HS-27A (cell line): ENCODE measurements at regions not wholly inside any gene's neighbourhood (a gene's known extent, or its start where the extent isn't known, plus 50 kb on each side); places are given as distances from the start of the nearest gene placed in this dataset.
"Not testable (repeated sequence)": the region's sequence is repeated elsewhere in the genome, so short reads cannot be mapped to it uniquely, and the experiment has no call there.

Experiments
- DNase-seq: peaks from one replicate; pipeline ENCODE4 v3.0.0-alpha.2; 2012; ENCODE audit warnings: low read depth, missing footprints

DNA sequence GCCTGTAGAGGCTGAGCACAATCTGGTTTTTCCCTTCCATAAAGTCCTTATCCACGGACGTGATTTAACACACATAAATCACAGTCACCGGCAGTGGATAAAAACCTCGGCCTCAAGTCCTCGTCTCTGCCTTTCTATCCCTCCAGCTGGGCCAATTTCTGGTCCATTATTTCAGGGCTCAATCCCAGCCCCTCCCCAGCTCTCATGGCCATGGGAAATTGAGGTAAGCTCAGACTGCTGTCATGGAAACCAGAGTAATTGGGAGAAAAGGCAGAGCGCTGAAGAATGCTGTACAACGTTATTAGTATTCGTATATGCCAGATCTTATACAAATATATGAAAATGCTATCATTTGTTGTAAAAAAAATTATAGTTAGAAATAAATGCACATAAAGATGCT is 86.2 kb upstream of the USP29 start:
- no peak for DNase-seq

DNA sequence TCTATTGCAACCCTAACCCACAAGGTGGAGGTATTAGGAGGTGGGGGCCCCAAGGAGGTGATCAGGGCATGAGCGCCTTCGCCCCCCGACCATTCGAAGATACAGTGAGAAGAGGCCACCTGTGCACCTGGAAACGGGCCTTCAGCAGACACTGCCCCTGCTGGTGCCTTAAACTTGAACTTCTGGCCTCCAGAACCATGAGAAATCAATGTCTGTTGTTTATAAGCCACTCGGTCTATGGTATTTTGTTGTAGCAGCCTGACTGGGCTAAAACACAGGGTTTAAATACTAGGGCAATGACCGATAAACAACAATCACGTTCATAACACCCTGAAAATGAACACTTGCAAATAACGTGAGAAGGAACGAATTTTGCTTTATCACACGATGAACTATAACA is 85.2 kb upstream of the USP29 start:
- no peak for DNase-seq

DNA sequence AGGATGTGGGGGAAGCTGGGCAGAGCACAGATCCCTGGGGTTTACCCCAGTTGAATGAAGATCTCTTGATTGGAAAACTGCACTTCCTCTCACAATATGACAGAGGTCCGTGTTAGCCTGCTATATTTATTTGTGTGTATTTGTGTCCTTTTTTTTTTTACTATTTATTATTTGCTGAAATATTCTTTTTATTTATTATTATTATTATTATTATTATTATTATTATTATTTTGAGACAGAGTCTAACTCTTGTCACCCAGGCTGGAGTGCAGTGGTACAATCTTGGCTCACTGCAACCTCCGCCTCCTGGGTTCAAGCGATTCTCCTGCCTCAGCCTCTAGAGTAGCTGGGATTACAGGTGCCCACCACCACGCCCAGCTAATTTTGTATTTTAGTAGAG is 84.0 kb upstream of the USP29 start:
- not testable (repeated sequence) for DNase-seq

DNA sequence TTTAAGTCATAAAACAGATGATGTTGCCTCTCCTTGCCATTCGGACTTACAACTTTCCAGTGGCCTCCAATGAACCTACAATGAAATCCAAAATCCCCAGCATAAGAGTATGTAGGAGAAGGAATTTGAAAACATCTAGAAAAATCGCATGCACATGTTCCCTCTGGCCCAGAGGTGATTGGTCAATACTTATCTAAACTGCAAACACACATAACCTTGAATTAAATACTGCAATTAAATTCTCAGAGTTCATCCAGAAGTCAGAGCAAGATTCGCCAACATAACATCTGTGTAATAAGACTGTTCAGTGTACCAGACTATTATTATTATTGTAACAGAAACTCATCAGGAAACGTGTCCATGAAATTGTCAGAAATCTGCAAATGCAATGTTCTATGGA is 82.2 kb upstream of the USP29 start:
- no peak for DNase-seq

DNA sequence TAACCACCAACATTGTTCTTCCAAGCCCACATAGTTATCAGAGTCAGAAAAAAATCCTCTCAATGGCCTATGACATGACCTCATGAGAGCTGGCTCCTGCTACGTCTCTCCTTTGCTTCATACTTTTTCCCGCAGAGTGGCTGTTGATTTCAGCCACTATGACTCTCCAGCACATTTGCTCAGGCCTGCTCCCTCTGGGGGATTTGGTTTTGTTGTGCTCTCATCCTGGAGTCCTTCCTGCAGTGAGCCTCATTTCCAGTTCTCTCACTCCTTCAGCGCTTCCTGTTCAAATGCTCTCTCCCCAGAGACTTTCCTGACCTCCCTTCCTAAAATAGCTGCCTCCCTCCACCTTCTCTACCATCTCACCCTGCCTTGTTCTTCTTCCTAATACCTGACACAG is 72.0 kb upstream of the USP29 start:
- no peak for DNase-seq

DNA sequence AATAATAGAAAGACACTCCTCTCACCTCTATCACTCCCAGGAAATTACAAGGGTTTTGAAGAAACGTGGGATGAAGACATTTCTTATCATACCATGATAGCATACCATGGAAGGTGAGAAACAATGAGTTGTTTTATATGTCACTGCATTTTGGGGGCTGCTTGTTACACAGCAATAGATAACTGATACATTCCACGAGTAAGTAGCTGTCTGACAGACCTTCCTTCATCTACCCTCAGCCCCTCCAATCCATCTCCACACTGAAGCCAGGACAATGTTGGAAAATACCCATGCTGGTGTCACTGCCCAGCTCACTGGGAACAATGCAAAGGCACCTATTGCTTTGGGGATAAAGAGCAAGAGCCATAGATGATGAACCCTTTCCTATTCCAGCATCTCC is 68.9 kb upstream of the USP29 start:
- no peak for DNase-seq

DNA sequence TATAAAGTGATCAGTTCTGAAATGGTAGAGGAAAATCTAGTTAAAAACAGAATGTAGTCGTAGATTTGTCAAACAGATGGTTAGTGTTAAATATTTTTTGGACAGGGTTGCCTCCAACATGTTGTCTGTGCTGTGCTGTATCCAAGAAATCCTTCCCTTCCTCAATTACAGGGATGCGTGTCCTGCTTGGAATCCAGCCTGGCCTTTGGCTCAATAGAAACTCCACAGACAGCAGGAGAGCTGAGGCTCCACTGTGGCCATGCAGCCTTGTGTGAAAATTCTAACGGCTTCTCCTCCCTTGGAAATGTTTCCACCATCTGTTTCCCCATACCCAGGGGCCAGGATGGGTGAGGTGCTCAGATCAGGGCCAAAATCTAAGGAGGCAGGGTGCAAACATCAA is 67.7 kb upstream of the USP29 start:
- no peak for DNase-seq

DNA sequence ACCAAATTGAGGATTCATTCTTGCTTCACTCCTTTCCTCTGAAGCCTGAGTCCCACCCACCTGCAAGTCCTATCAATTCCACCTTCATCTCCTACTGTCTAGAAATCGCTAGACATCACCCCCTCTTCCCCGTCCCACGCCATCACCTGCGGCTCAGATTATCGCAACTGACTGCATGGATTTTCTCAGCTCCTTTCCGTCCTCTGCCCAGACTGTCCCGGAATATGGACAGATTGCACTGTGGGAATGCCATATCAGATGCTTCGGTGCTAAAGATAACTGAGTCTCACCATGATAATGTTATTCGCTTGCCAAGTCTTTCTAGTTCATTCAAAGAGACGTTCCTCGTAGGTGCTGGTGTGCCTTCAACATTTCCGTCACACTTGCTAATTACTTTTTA is 66.4 kb upstream of the USP29 start:
- DNase-seq, result no peak

DNA sequence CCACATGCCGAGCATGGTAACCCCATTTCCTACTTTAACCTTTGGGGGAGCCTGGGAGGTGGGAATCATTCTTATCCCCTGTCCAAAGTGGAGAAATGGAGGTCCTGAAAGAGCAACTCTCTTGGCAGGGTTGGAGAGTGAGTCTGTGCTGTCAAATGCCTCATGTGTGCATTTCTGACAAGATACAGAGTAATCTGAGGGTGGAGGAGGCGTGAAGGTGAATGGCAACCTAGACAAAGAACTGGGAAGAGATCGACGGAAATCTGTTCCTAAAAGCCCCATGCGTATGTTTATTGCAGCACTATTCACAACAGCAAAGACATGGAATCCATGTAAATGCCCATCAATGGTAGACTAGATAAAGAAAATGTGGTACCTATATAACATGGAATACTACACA is 63.8 kb upstream of the USP29 start:
- no peak for DNase-seq

DNA sequence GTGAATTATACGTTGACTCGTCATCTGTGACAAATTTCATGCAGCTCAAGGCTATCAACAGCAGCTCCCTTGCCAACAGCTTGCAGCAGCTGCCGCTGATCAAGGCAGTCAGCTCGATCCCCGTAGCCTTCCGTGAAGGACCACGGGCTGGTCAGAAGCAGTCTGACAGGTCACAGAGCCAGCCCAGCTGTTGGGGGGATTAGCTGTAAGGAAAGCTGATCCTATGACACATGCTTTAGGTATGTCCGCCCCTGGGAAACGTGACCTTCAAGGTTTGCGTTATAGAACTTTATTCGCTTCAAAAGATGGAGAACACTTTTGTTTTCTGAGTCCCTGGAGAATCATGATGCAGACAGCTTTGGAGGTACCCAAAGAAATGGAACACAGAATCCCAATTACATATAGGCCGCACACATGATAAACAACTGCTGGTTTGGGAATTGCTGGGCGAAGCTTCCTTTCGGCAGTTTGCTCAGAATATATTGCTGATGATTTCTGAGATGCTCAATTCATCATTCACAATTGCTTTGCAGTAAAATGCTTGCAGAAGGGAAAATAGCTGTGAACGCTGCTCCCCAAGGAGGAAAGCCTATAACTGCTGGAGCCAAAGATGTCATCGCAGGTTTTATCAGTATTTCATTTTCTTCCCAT is 62.6 kb upstream of the USP29 start:
- peak; percentile 11 for DNase-seq

DNA sequence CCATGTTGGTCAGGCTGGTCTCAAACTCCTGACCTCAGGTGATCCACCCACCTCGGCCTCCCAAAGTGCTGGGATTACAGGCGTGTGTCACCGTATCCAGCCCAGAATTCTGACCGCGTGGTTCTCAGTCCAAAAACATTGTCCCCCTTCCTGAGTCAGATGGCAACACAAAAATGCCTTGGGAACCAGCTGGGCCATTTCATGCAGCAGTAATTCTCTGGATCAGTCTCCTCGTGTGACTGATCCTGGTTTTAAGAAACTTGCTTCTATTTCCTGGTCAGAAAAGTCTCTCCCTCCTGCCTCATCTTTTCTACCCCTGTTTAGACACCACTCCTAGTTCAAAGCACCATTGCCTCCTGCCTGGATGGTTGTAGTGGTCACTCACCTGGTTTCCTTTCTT is 60.9 kb upstream of the USP29 start:
- DNase-seq, result no peak

DNA sequence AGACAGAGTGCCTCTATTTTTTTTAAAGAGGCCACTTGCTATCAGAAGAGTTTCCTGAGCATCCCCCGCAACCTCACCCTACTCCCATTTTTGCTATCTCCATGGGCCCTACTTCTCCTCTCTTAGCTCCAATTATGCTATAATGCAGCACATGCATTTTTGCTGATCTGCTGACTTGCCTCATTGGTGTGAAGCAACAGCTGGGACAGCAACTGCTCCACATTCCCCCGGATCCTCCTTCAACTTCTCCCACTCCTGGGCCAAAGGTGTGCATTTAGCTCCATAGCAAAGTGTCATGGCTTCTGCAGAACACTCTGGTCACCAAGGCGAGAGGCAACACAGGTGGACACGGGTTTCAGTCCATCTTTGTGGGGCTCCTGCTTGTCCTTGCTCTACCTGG is 56.7 kb upstream of the USP29 start:
- no peak for DNase-seq

DNA sequence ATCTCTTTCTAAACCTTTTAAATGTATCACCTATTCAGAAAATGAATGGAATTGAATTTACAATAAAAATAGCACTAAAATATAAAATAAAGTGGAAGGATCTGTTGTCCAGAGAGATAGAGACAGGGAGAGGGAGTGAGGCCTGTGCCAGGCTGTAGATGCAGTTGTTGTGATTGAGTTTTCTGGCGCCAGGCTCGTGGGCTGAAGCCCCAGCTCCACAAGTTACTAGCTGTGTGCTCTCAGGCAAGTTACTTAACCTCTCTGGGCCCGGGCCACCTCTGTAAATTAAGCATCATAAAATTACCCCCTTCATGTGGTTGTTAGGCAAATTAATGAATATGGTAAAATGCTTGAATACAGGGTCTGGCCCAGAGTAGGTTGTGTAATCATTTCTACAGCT is 52.3 kb upstream of the USP29 start:
- no peak for DNase-seq

DNA sequence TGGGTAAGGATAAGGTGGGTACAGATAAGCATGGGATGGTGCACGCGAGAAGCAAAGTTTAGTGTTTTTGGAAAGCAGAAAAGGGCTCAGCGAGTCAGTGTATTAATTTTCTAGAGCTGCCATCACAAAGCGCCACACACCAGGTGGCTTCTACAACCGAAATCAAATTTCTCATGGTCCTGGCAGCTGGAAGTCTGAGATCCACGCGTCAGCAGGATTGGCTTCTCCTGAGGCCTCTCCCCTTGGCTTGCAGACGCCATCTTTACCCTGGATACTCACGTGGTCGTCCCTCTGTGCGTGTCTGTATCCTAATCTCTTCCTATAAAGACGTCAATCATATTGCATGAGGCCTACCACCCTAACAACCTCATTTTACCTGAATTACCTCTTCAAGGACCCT is 51.5 kb upstream of the USP29 start:
- DNase-seq, result no peak

DNA sequence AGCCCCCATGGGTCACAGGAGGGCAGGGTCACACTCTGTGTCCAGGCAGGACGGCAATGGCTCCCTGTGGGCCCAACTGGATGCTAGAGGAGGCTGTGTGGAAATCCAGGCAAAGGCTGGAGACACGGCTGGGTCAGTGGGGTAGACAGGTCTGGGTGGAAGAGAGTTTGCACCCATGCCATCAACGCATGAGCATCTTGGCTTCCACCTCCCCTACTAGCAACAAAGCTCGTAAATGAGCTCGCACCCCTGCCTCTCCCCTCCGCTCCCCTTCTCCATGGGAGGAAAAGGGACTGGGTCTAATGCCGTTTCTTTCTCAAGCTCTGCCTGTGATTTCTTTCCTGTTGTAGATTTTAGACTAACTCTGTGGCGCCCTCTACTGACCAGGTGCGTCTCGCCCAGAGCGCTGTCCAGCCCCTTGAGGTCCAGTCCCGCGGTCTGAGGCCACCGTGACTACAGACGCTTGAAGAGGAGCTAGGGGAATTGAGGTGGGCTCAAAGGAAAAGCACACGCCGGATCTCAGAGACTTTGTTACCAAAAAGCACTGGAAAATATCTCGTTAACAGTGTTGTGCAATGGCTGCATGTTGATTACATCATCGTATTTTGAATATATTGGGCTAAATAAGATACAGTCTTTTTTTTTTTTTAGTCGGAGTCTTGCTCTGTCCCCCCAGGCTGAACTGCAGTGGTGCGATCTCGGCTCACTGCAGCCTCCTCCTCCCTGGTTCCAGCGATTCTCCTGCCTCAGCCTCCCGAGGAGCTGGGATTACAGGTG is 50.7 kb upstream of the USP29 start:
- DNase-seq, result no peak
